H7 (cell line): ENCODE measurements at regions not wholly inside any gene's neighbourhood (a gene's known extent, or its start where the extent isn't known, plus 50 kb on each side); places are given as distances from the start of the nearest gene placed in this dataset.

ENCODE experiments used
- DNase-seq: peaks from one replicate; pipeline ENCODE4 v3.0.0; 2012
- H3K27me3 ChIP-seq: 2 replicates; pipeline ENCODE4 v1.6.0; 2011; ENCODE audit warnings: mild to moderate bottlenecking, low read length; ENCODE audit not compliant: control insufficient read depth, insufficient read depth
- H3K36me3 ChIP-seq: replicated peaks from 2 replicates; pipeline ENCODE4 v1.5.1; 2011; ENCODE audit warnings: low read length; ENCODE audit not compliant: control insufficient read depth, insufficient read depth
- H3K4me3 ChIP-seq: 2 replicates; pipeline ENCODE4 v1.5.1; 2011; ENCODE audit warnings: low read depth, mild to moderate bottlenecking, control low read depth, low read length, moderate library complexity; ENCODE audit not compliant: insufficient read depth

DNA sequence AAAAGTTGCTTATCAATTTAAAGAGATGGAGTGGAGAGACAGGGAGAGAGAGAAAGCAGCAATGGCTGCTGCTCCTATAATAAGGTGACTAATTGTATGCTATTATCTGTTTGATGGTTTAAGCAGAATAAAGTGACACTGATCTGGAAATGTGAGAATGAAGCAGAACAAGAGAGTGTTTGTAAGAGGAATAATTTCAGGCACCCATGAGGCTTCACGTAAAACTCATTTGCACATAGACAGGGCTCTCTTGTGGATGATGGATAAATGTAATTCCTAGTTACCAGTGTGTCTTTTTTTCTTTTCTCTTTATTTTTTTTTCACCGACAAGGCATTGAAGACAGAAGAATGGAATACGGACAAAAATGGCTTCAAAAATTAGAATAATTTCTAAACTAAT is 228.8 kb upstream of the TYRP1 start:
- H3K27me3 ChIP-seq: no peaks in the 10 kb centered on the region
- H3K4me3 ChIP-seq: no peak overlapping the region

GRCh38 chr9:12464910-12465512 is 228.2 kb upstream of the TYRP1 start:
- no peaks in the 10 kb centered on the region for H3K27me3 ChIP-seq
- H3K4me3 ChIP-seq: no peak overlapping the region
- peak; percentile 2 for DNase-seq
- H3K36me3 ChIP-seq: no peaks in the 10 kb centered on the region

More for the DNA sequence above, 228.8 kb upstream of the TYRP1 start:
- no peak for DNase-seq
- no peaks in the 10 kb centered on the region for H3K36me3 ChIP-seq

DNA sequence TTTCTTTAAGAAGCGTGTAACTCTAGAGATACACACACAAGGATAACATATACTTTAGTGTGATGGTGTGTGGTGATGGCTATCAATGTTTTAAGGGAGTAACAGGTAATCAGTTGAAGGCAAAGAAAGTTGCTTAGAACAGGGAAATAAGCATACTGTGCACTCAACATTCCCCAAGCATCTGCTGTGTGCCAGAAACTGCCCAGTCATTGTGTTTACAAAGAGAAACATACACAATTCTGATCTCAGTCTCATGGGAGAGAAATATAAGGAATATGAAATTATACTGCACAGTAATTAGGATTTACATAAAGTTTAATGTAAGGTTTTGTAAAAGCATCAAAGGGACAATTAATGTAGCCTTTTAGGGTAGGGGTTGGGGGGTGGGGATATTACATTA is 224.1 kb upstream of the TYRP1 start:
- no peaks in the 10 kb centered on the region for H3K27me3 ChIP-seq
- H3K4me3 ChIP-seq: no peak overlapping the region
- no peak for DNase-seq

GRCh38 chr9:12494411-12494810 is 198.8 kb upstream of the TYRP1 start:
- H3K27me3 ChIP-seq: no peaks in the 10 kb centered on the region
- no peak overlapping the region for H3K4me3 ChIP-seq
- no peak for DNase-seq
- no peaks in the 10 kb centered on the region for H3K36me3 ChIP-seq

More for the DNA sequence above, 224.1 kb upstream of the TYRP1 start:
- H3K36me3 ChIP-seq: no peaks in the 10 kb centered on the region

- Histone ChIP-seq H3K4me3 (no peak overlapping the region), H3K27me3 (no peaks in the 10 kb centered on the region), H3K36me3 (no peaks in the 10 kb centered on the region)
- DNase-seq: no peak
These were observed 195.4 kb upstream of the TYRP1 start for GRCh38 chr9:12497790-12498189.

GRCh38 chr9:12502520-12502919 is 190.7 kb upstream of the TYRP1 start:
- Histone ChIP-seq H3K27me3 (no peaks in the 10 kb centered on the region), H3K4me3 (no peak overlapping the region), H3K36me3 (no peaks in the 10 kb centered on the region)
- DNase-seq: no peak

GRCh38 chr9:12503606-12504122 is 189.5 kb upstream of the TYRP1 start:
- Histone ChIP-seq H3K36me3 (no peaks in the 10 kb centered on the region), H3K4me3 (no peak overlapping the region), H3K27me3 (no peaks in the 10 kb centered on the region)
- DNase-seq: no peak

- no peak for DNase-seq
- no peaks in the 10 kb centered on the region for H3K27me3 ChIP-seq
- no peak overlapping the region for H3K4me3 ChIP-seq
- H3K36me3 ChIP-seq: no peaks in the 10 kb centered on the region
These were observed 182.6 kb upstream of the TYRP1 start for GRCh38 chr9:12510551-12510950.

DNA sequence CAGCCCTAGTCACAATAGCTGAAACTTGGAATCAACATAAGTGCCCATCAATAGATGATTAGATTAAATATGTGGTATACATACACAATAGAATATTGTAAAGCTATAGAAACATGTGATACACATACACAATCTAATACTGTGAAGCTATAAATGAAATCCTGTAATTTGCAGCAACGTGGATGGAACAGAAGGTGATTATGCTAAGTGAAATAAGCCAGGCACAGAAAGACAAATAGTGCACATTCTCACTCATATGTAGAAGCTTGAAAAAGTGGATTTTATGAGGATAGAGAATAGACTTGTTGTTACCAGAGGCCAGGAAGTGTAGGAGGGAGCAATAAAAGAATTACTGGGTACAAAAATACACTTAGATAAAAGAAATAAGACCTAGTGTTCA is 181.5 kb upstream of the TYRP1 start:
- DNase-seq: no peak
- H3K4me3 ChIP-seq: no peak overlapping the region
- H3K27me3 ChIP-seq: no peaks in the 10 kb centered on the region
- no peaks in the 10 kb centered on the region for H3K36me3 ChIP-seq

- DNase-seq: no peak
- H3K36me3 ChIP-seq: no peaks in the 10 kb centered on the region
- no peaks in the 10 kb centered on the region for H3K27me3 ChIP-seq
- no peak overlapping the region for H3K4me3 ChIP-seq
These were observed 177.2 kb upstream of the TYRP1 start for GRCh38 chr9:12516031-12516430.

GRCh38 chr9:12516573-12516972 is 176.6 kb upstream of the TYRP1 start:
- H3K36me3 ChIP-seq: no peaks in the 10 kb centered on the region
- no peaks in the 10 kb centered on the region for H3K27me3 ChIP-seq
- H3K4me3 ChIP-seq: no peak overlapping the region
- no peak for DNase-seq

DNA sequence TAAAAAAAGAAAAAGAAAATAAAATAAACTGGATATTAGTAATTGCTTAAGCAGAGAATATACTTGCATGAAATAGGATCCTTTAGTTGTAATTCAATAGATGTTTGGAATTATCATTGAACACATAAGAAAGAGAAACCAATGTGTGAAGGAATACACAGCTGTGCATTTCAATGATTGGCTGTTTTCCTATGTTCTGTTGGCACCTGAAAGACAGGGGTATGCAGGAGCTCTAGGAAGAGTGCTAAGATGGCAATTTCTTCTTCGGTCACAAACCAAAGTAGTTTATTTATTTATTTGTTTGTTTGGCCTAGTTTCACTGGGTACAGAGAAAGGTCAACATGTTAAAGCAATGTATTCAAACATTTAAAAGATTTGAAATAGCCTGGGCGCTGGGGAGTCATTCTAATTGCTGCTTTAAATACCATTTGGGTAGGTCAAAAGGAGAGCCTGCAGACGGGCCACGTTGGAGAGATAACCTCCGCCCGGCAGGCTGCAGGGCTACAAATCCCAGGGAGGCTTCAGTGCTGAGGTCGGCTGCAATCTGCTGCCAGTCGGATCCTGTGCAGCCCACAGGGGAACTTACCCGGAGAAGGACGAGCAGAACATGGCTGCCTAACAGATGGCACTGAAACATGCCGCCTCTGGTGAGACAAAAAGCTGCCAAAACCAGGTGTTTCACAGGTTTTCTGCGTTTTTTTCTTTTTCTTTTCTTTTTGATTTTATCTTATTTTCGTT is 154.2 kb upstream of the TYRP1 start:
- Histone ChIP-seq H3K36me3 (no peaks in the 10 kb centered on the region), H3K4me3 (no peak overlapping the region), H3K27me3 (no peaks in the 10 kb centered on the region)
- no peak for DNase-seq

DNA sequence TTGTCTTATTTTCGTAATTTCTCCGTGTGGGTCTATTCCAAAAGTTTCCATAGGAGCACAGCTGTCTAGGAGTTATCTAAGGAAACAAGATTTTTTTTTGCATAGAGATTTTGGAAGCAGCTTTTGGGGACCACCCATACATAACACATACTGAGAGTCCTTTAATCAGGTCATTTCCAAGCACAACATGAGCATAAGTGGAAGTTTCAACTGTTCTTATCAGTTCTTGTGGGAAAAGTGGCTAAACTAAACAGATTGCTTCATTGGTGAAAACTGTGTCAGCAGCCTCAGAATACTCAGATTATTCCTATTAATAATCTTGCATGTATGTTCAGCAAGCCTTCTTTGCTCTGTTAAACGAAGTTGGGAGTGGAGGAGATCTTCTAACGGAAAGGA is 153.6 kb upstream of the TYRP1 start:
- no peak for DNase-seq
- H3K4me3 ChIP-seq: no peak overlapping the region
- no peaks in the 10 kb centered on the region for H3K27me3 ChIP-seq
- no peaks in the 10 kb centered on the region for H3K36me3 ChIP-seq

GRCh38 chr9:12544700-12545099 is 148.5 kb upstream of the TYRP1 start:
- no peaks in the 10 kb centered on the region for H3K36me3 ChIP-seq
- H3K27me3 ChIP-seq: no peaks in the 10 kb centered on the region
- DNase-seq: no peak
- no peak overlapping the region for H3K4me3 ChIP-seq

DNA sequence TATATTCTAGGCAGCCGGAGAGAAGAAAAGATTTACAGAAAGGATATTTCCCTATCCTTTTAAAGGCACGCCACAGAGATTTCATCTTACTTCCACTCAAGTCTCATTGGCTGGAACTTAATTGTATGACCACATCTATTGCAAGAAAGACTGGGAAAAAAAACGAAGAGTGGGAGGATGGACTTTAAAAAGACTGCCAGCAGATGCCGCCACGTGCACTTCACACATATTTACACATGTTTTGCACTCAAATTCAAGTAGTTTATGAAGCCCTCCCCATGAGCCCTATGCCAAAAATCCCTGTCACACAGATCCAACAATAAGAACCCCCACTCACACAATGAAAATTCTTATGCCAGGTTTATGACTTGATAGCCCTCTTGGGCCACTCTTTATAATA is 138.5 kb upstream of the TYRP1 start:
- DNase-seq: no peak

More for the DNA sequence above, 138.5 kb upstream of the TYRP1 start:
- no peak overlapping the region for H3K4me3 ChIP-seq
- no peaks in the 10 kb centered on the region for H3K36me3 ChIP-seq
- H3K27me3 ChIP-seq: no peaks in the 10 kb centered on the region
